ENCODE measurements at regions not wholly inside any gene's neighbourhood (a gene's known extent, or its start where the extent isn't known, plus 50 kb on each side); places are given as distances from the start of the nearest gene placed in this dataset.

DNA sequence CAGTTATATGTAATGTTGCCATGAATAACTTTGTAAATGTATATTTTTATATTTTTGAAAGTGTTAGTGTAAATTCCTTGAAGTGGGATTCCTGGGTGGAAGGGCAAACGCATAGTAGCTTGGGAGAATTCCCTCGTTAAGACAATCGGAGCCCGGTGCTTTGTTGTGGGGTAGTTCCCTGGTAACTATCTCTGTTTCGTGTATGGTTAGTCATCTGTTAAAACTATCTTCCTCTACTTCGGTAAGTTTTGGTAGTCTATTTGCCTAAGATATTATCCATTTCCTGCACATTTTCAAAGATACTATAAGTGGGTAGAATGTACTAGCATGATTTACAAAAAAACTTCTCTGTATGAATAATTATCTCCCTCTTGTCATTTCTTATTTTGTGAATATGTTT lies 113.8 kb upstream of the NRXN1 start:
- DNase-seq: no peak

GRCh38 chr2:51120754-51121280 lies 88.9 kb upstream of the NRXN1 start:
- DNase-seq: no peak

DNA sequence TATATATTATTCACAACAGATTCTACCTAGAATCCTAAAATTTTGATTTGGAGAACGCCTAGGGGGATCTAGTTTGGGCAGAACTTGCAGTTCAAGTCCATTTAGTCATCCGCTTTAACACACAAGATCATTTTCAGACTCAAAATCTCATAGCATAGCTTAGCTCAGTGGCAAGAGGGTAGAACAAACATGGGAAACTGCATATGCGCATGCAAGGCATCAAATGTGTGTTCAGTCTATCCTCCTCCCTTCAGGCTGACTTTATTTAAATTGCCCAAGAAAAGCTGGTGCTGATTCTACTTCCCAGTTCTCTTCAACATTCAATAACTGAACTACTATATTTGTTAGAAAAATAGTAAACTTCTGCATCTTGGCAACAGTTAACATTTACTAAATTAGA lies 79.6 kb upstream of the NRXN1 start:
- no peak for DNase-seq

DNA sequence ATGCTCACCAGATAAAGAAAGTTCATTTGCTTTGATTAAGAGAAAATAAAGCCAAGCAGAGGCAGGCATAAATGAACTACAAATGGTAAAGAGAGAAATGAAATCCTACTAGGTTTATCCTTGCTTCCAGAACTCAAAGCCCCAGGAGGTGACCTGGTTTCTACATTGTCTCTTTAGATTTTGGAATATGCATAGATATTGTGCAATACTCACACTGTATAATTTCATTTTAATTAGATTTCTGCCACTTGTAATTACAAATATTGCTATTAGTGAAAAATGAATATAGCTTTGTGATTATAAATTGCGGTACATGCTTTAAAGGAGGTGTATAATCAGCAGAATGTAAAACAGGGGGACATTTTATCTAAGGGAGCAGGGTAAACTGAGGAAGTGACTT lies 76.9 kb upstream of the NRXN1 start:
- DNase-seq: no peak

GRCh38 chr2:51107841-51108240 lies 75.9 kb upstream of the NRXN1 start:
- DNase-seq: no peak

DNA sequence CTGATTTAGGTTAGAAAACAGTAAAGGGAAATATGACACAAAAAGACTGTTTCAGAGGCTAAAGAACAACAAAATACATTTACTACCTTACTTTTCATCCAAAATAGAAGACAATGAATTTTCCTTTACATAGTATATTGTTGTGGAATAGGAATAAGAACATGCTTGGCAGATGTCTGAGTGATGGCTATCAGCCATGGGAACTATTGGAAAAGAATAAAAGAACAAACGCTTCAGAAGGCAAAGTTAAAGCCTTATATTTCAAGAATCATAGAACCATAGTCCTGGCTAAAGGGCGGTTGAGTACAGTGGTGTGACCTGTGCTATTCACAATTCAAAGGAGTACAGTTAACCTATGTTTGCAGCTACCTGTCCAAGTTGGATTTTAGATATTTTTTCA lies 73.9 kb upstream of the NRXN1 start:
- no peak for DNase-seq

GRCh38 chr2:51103205-51103604 lies 71.3 kb upstream of the NRXN1 start:
- DNase-seq: no peak

GRCh38 chr2:51093016-51093415 lies 61.1 kb upstream of the NRXN1 start:
- no peak for DNase-seq

DNA sequence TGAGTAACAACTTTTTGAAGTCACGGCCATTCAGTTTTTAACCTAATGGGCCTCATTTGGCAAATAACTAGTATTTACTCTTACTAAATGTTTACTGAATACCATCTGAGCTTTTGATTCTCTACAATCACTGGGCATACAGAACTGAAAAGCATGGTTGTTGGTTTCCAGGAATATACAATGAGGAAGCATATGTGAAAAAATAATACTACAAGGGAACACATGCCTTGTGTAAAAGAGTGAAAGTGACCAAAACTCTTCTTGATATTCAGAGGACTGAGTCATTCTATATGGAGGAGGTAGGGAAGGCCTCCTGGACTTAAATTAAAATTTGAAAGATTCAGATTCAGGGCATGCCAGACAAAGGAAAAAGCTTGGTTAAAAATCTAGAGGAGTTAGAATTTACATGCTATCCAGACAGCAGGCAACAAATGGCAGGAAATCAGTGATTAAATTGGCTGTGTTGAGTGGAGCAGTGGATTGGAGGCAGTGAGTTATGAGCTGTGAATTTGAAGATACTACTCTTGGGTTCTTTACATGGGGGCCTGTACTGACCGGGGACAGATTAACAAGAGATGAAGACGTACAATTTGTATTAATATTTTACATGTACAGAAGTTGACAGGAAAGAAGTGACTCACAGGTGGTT lies 53.6 kb upstream of the NRXN1 start:
- no peak for DNase-seq

DNA sequence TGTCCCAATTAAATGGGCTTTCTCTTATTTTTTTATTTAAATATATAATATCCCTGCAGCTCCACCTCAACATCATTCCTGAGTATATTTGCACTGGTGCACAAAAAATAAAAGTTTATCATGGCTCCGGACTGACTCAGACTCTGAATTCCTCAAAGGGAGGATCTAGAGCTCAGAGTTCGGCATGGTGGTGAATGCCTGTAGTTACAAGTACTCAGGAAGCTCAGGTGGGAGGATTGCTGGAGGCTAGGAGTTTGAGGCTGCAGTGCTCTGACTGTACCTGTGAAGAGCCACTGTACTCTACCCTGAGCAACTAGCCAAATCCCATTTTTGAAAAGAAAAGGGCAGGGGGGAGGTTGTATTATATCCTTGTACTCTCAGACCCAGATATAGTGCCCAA lies 52.8 kb upstream of the NRXN1 start:
- no peak for DNase-seq

All from NCI-H82 (cell line).